Umbilical cord (tissue), 1 donor: ENCODE measurements at regions not wholly inside any gene's neighbourhood (a gene's known extent, or its start where the extent isn't known, plus 50 kb on each side); places are given as distances from the start of the nearest gene placed in this dataset.
A peak's percentile ranks its signal among the peaks of the same experiment; 100 is the strongest.

Experiments used
- DNase-seq: peaks from one replicate; pipeline ENCODE4 v3.0.0-alpha.2; 2015; ENCODE audit warnings: low spot score

- no peak for DNase-seq
Measured at GRCh38 chr9:85430659-85431338, 311.0 kb downstream of the AGTPBP1 start.

- no peak for DNase-seq
Measured at GRCh38 chr9:85428230-85428629, 313.5 kb downstream of the AGTPBP1 start.

- DNase-seq = no peak
Measured at GRCh38 chr9:85427772-85428171, 314.0 kb downstream of the AGTPBP1 start.

- DNase-seq = peak; percentile 57
Measured at GRCh38 chr9:85425153-85425611, 316.6 kb downstream of the AGTPBP1 start.

- no peak for DNase-seq
Measured at GRCh38 chr9:85423422-85423821, 318.3 kb downstream of the AGTPBP1 start.

- no peak for DNase-seq
Measured at GRCh38 chr9:85421641-85422040, 320.1 kb downstream of the AGTPBP1 start.

GRCh38 chr9:85420750-85421149 lies 321.0 kb downstream of the AGTPBP1 start:
- peak; percentile 40 for DNase-seq

GRCh38 chr9:85417674-85418073 lies 324.1 kb downstream of the AGTPBP1 start:
- no peak for DNase-seq

GRCh38 chr9:85416715-85417114 lies 325.0 kb downstream of the AGTPBP1 start:
- DNase-seq = no peak

GRCh38 chr9:85414390-85414789 lies 327.4 kb downstream of the AGTPBP1 start:
- no peak for DNase-seq

- no peak for DNase-seq
Measured at GRCh38 chr9:85408494-85408893, 333.3 kb downstream of the AGTPBP1 start.

- no peak for DNase-seq
Measured at GRCh38 chr9:85405566-85405950, 336.2 kb downstream of the AGTPBP1 start.

GRCh38 chr9:85404911-85405565 lies 336.7 kb downstream of the AGTPBP1 start:
- no peak for DNase-seq

GRCh38 chr9:85402551-85402950 lies 339.2 kb downstream of the AGTPBP1 start:
- DNase-seq = no peak

- no peak for DNase-seq
Measured at GRCh38 chr9:85401998-85402397, 339.8 kb downstream of the AGTPBP1 start.

GRCh38 chr9:85397005-85397404 lies 344.7 kb downstream of the AGTPBP1 start:
- no peak for DNase-seq

- DNase-seq = no peak
Measured at GRCh38 chr9:85392260-85392659, 349.5 kb downstream of the AGTPBP1 start.

GRCh38 chr9:85377731-85378289 lies 363.9 kb downstream of the AGTPBP1 start:
- peak; percentile 35 for DNase-seq

GRCh38 chr9:85368781-85369180 lies 373.0 kb downstream of the AGTPBP1 start:
- no peak for DNase-seq

GRCh38 chr9:85359161-85359560 lies 382.6 kb downstream of the AGTPBP1 start:
- DNase-seq = no peak

- no peak for DNase-seq
Measured at GRCh38 chr9:85349046-85349445, 392.7 kb downstream of the AGTPBP1 start.

GRCh38 chr9:85347541-85347940 lies 394.2 kb downstream of the AGTPBP1 start:
- DNase-seq = no peak

GRCh38 chr9:85344901-85345300 lies 396.9 kb downstream of the AGTPBP1 start:
- no peak for DNase-seq
